Heart left ventricle (tissue), 13 donors: ENCODE measurements at regions not wholly inside any gene's neighbourhood (a gene's known extent, or its start where the extent isn't known, plus 50 kb on each side); places are given as distances from the start of the nearest gene placed in this dataset.

Experiments
- CTCF ChIP-seq, 12 donors: fragments of 200-600 bp; sonication (generic) in 4 of 12; IDR thresholded peaks; one replicate each; pipeline versions ENCODE4 v1.5.0 to v1.8.0; 2018 to 2022; ENCODE audit warnings: antibody characterized with exemption in 12 of 12, mild to moderate bottlenecking in 5 of 12
- POLR2A ChIP-seq, 2 donors: fragments of 450-650 bp; IDR thresholded peaks; one replicate each; pipeline ENCODE4 v1.6.1; 2017; ENCODE audit warnings: antibody characterized with exemption in 2 of 2, mild to moderate bottlenecking in 2 of 2, moderate library complexity in 2 of 2
- donor health status: ischemic (EF 13 %, LVEDD 7.1; RV severe dilation, severe dysfunction).
- donor health status: DM: no; HTN: yes; CAD: no.
- donor health status: DM: no; HTN: no; CAD: no.
- donor health status: ischemic (EF 25% LVEDD 6.9; RV normal size, moderate dysfunction).
- donor health status: ischemic (EF 25% LVEDD 5.7; RV mildly dilated, moderate dysfunction).
- donor health status: ischemic (EF 35%, LVEDD 5.7; RV mildly dilated, moderate dysfunction).
- donor health status: nonischemic (EF 11% LVEDD 7.7; RV severe dilation, severe dysfunction).
- donor health status: DM: yes; HTN: yes; CAD: no.
- donor health status: PGD.
- donor health status: ischemic (EF 29% LVEDD 5.4; RV normal size, mild dysfunction).
- donor health status: nonischemic (EF 23%, LVEDD 6.1; RV moderate dilation, normal function).

GRCh38 chr5:4229414-4230292, 634.0 kb downstream of the IRX1 start:
- TF ChIP-seq CTCF (IDR thresholded peaks at IDR 0.05) (no peak), POLR2A (IDR thresholded peaks at IDR 0.05) (no peak)
